ENCODE measurements at regions not wholly inside any gene's neighbourhood (a gene's known extent, or its start where the extent isn't known, plus 50 kb on each side); places are given as distances from the start of the nearest gene placed in this dataset.

GRCh38 chr3:176896165-176896564, 301.1 kb downstream of the TBL1XR1 start:
- no peak for TF ChIP-seq CTCF (IDR thresholded peaks at IDR 0.05; ENCODE audit: insufficient read depth, low read length)
- TF ChIP-seq REST (IDR thresholded peaks at IDR 0.05; ENCODE audit: insufficient replicate concordance, low read depth): no peak
- no peak for TF ChIP-seq POLR2AphosphoS5 (IDR thresholded peaks at IDR 0.05; ENCODE audit: low read depth)
- TF ChIP-seq GABPA (IDR thresholded peaks at IDR 0.05; ENCODE audit: low read depth): no peak
- TF ChIP-seq SPI1 (IDR thresholded peaks at IDR 0.05; ENCODE audit: borderline replicate concordance, low read depth): no peak
